NCI-H226 (cell line): ENCODE measurements at regions not wholly inside any gene's neighbourhood (a gene's known extent, or its start where the extent isn't known, plus 50 kb on each side); places are given as distances from the start of the nearest gene placed in this dataset.
"Not testable (repeated sequence)": the region's sequence is repeated elsewhere in the genome, so short reads cannot be mapped to it uniquely, and the experiment has no call there.

Experiments
- DNase-seq: peaks from one replicate; pipeline ENCODE4 v3.0.0-alpha.2; 2015

DNA sequence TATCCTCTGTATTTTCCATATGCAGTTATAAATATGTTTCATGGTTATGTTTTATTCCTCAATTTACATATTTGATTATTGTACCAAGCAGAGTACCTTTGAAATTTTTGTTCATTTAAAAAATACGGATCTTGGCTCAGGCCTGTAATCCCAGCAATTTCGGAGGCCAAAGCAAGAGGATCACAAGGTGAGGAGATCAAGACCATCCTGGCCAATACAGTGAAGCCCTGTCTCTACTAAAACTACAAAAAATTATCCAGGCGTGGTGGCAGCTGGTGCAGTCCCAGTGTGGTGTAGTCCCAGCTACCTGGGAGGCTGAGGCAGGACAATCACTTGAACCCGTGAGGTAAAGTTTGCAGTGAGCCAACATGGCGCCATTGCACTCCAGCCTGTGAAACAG, 251.2 kb upstream of the TPTE start:
- DNase-seq: peak; percentile 8

GRCh38 chr21:10271666-10272207, 249.6 kb upstream of the TPTE start:
- not testable (repeated sequence) for DNase-seq

GRCh38 chr21:10272216-10272615, 249.2 kb upstream of the TPTE start:
- DNase-seq: no peak

- no peak for DNase-seq
These were observed 248.2 kb upstream of the TPTE start for GRCh38 chr21:10273196-10273595.

- DNase-seq: not testable (repeated sequence)
These were observed 247.5 kb upstream of the TPTE start for GRCh38 chr21:10273794-10274338.
